KMS-11 (cell line): ENCODE measurements at regions not wholly inside any gene's neighbourhood (a gene's known extent, or its start where the extent isn't known, plus 50 kb on each side); places are given as distances from the start of the nearest gene placed in this dataset.
"Not testable (repeated sequence)": the region's sequence is repeated elsewhere in the genome, so short reads cannot be mapped to it uniquely, and the experiment has no call there.

Experiments used
- H2AFZ ChIP-seq: fragments of 200-600 bp; sonication (generic); 2 replicates; pipeline ENCODE4 v1.6.1; 2016; ENCODE audit warnings: antibody characterized with exemption, mixed run types, low read depth
- H3K27ac ChIP-seq: fragments of 200-600 bp; sonication (generic); 2 replicates; pipeline ENCODE4 v1.6.1; 2016; ENCODE audit warnings: mild to moderate bottlenecking, mixed run types
- H3K27me3 ChIP-seq: fragments of 200-600 bp; sonication (generic); 2 replicates; pipeline ENCODE4 v1.6.1; 2017; ENCODE audit warnings: mild to moderate bottlenecking, low read depth, mixed run types, moderate library complexity; ENCODE audit not compliant: insufficient read depth
- H3K36me3 ChIP-seq: fragments of 200-600 bp; sonication (generic); 2 replicates; pipeline ENCODE4 v1.6.1; 2017; ENCODE audit warnings: mild to moderate bottlenecking, mixed run types; ENCODE audit not compliant: insufficient read depth
- H3K4me1 ChIP-seq: fragments of 200-600 bp; sonication (generic); 2 replicates; pipeline ENCODE4 v1.6.1; 2016; ENCODE audit warnings: mild to moderate bottlenecking, low read depth, mixed run types; ENCODE audit not compliant: poor library complexity, severe bottlenecking
- H3K4me2 ChIP-seq: fragments of 200-600 bp; sonication (generic); 2 replicates; pipeline ENCODE4 v1.7.0; 2016; ENCODE audit warnings: mild to moderate bottlenecking, mixed run types
- H3K4me3 ChIP-seq: fragments of 200-600 bp; sonication (generic); IDR thresholded peaks from 2 replicates; pipeline ENCODE4 v1.6.1; 2017; ENCODE audit warnings: low read depth, low read length, mixed read lengths; ENCODE audit not compliant: insufficient read depth
- H3K79me2 ChIP-seq: fragments of 200-600 bp; sonication (generic); 2 replicates; pipeline ENCODE4 v1.6.1; 2016; ENCODE audit warnings: low read depth, mixed run types; ENCODE audit not compliant: insufficient read depth
- H3K9ac ChIP-seq: fragments of 200-600 bp; sonication (generic); 2 replicates; pipeline ENCODE4 v1.6.1; 2016; ENCODE audit warnings: mild to moderate bottlenecking, mixed run types
- H4K20me1 ChIP-seq: fragments of 200-600 bp; sonication (generic); 2 replicates; pipeline ENCODE4 v1.6.1; 2016; ENCODE audit warnings: mild to moderate bottlenecking, mixed run types; ENCODE audit not compliant: insufficient read depth
- TF ChIP-seq, protein P1 (sequence below): fragments of 200-600 bp; sonication (generic); conservative IDR thresholded peaks from 2 replicates; pipeline ENCODE4 v1.6.1; 2017; ENCODE audit warnings: low read depth, mild to moderate bottlenecking, antibody characterized with exemption, low read length, moderate library complexity, mixed read lengths

DNA sequence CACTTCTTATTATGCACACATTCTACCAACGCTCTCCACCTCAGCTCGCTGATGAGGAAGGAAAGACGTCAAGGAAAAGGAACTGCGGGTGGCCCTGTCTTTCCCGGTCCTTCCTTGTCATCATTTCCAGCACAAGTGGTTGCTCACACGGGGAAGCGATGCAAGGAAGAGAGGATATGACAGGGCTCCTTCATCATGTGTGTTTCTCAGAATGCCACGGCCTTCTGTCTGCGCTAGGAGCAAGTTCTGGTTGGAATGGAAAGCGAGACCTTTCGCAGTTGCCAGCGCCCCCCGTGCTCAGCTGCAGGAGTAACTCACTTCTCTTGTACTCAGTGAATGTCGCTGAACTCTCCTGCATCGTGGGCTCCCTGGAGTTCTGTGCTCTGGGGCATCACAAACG lies 191.8 kb upstream of the GLI2 start:
- H3K79me2 ChIP-seq, result no peaks in the 10 kb centered on the region
- no peak overlapping the region for H2AFZ ChIP-seq
- no peak overlapping the region for H3K9ac ChIP-seq
- H3K4me1 ChIP-seq, result no peaks in the 10 kb centered on the region
- no peak overlapping the region for H3K4me2 ChIP-seq
- no peaks in the 10 kb centered on the region for H4K20me1 ChIP-seq
- no peak overlapping the region for H3K4me3 ChIP-seq
- H3K27me3 ChIP-seq, result no peaks in the 10 kb centered on the region
- no peaks in the 10 kb centered on the region for H3K36me3 ChIP-seq
- no peak overlapping the region for H3K27ac ChIP-seq
- TF ChIP-seq, protein P1, sequence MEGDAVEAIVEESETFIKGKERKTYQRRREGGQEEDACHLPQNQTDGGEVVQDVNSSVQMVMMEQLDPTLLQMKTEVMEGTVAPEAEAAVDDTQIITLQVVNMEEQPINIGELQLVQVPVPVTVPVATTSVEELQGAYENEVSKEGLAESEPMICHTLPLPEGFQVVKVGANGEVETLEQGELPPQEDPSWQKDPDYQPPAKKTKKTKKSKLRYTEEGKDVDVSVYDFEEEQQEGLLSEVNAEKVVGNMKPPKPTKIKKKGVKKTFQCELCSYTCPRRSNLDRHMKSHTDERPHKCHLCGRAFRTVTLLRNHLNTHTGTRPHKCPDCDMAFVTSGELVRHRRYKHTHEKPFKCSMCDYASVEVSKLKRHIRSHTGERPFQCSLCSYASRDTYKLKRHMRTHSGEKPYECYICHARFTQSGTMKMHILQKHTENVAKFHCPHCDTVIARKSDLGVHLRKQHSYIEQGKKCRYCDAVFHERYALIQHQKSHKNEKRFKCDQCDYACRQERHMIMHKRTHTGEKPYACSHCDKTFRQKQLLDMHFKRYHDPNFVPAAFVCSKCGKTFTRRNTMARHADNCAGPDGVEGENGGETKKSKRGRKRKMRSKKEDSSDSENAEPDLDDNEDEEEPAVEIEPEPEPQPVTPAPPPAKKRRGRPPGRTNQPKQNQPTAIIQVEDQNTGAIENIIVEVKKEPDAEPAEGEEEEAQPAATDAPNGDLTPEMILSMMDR, result no peak

DNA sequence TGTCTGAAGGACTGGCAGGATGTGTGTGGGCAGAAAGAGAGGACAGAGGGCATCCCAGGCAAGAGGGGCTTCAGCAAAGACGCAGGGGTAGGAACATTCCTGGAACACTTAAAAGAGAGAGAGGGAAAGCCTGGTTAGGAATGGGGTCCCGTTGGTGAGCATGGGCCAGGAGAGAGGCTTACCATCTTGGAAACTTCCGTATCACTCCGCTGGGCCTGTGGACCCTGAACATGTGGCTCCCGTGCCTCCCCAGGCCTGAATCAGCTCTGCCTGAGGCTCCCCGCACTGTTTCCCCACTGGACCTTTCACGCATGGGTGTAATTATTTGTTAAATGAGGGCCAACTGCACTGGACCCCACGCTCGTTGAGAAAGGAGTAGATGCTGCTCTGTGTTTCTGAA lies 191.1 kb upstream of the GLI2 start:
- H3K4me2 ChIP-seq, result no peak overlapping the region
- no peak overlapping the region for H2AFZ ChIP-seq
- no peaks in the 10 kb centered on the region for H3K27me3 ChIP-seq
- no peak overlapping the region for H3K4me3 ChIP-seq
- no peaks in the 10 kb centered on the region for H3K79me2 ChIP-seq
- TF ChIP-seq, protein P1, result no peak
- H3K9ac ChIP-seq, result no peak overlapping the region
- H3K4me1 ChIP-seq, result no peaks in the 10 kb centered on the region
- H3K36me3 ChIP-seq, result no peaks in the 10 kb centered on the region
- H4K20me1 ChIP-seq, result no peaks in the 10 kb centered on the region
- H3K27ac ChIP-seq, result no peak overlapping the region

DNA sequence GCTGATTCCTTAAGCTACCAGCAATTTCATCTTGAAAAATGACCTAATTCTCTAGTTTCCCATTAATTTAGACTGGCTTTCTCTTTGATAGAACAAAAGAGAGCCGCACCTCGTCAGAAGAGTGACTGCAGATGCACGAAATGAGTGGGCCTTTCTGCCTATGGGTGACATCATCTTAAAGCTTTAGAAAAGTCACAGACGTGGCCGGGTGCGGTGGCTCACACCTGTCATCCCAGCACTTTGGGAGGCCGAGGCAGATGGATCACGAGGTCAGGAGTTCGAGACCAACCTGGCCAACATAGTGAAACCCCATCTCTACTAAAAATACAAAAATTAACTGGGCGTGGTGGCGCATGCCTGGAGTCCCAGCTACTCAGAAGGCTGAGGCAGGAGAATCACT lies 190.7 kb upstream of the GLI2 start:
- not testable (repeated sequence) for H4K20me1 ChIP-seq, H3K79me2 ChIP-seq, H2AFZ ChIP-seq, H3K4me1 ChIP-seq, H3K4me2 ChIP-seq, H3K4me3 ChIP-seq, H3K9ac ChIP-seq, H3K27ac ChIP-seq, H3K27me3 ChIP-seq, H3K36me3 ChIP-seq

DNA sequence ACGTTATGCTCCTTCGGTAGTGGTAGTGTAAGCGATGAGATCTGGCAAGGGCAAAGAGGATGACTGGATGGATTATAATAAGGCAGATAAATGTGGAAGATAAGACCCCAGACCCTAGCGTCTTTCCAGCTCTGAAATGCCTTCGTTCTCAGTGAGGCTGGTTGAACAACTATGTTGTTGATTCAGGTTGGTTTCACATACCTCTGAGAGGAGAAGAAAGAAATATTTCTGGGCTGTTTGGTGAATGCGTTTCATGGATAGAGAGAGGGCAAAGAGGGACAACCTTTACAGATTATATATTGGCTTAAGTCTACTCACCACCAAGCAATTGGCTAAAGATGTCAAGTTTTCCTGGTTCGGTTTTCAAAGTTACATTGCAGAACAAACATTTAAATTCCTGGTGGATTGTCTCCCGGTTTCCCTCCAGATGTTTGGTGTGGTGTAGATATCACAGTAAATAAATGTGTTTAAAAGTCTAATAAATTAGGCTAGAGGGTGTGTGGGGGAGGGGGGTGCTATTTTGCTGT lies 190.1 kb upstream of the GLI2 start:
- no peak overlapping the region for H3K27ac ChIP-seq
- H3K4me2 ChIP-seq, result no peak overlapping the region
- no peak overlapping the region for H3K9ac ChIP-seq
- no peaks in the 10 kb centered on the region for H3K27me3 ChIP-seq
- H3K79me2 ChIP-seq, result no peaks in the 10 kb centered on the region
- no peaks in the 10 kb centered on the region for H3K4me1 ChIP-seq
- no peak overlapping the region for H3K4me3 ChIP-seq
- H2AFZ ChIP-seq, result no peak overlapping the region
- TF ChIP-seq, protein P1, result no peak
- no peaks in the 10 kb centered on the region for H4K20me1 ChIP-seq
- no peaks in the 10 kb centered on the region for H3K36me3 ChIP-seq

DNA sequence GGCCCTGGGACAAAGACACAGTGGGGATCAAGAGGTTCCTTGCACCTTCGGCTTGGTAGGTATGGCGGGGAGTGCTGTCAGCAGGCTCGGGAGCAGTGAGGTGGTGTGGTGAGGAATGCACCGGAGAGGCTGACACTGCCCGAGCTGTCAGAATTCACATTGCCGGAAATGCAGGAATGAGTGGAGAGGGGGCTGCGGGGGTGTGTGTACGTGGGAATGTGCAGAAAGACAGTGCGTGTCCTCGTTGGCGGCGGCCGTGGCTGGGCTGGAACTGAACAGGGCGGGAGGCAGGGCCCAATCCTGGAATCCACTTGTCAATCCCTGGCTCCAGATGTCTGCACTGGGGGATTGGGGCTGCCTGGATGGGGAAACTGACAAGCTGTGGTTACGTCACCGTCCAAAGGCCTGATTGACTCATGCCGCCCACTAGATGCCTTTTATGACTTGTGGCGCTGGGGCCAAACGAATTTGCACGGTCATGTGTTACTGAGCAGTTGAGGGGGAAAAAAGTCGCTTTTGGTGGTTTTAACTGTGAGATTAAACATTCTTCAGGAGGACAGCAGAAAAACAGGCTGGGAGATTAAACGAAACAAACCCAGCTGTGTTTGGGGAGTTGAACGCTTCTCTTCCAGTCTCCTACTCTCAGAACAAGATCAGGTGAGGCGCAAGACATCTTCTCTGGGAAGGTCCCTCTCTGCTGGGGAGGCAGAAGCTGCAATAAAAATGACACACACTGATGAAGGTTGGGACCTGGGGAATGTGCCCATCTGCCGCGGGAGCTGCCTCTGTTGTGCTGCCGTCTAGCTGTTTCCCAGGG lies 189.4 kb upstream of the GLI2 start:
- no peak overlapping the region for H3K27ac ChIP-seq
- TF ChIP-seq, protein P1, result no peak
- H3K79me2 ChIP-seq, result no peaks in the 10 kb centered on the region
- H3K4me2 ChIP-seq, result no peak overlapping the region
- no peaks in the 10 kb centered on the region for H4K20me1 ChIP-seq
- no peaks in the 10 kb centered on the region for H3K36me3 ChIP-seq
- no peak overlapping the region for H3K4me3 ChIP-seq
- H2AFZ ChIP-seq, result no peak overlapping the region
- H3K9ac ChIP-seq, result no peak overlapping the region
- no peaks in the 10 kb centered on the region for H3K4me1 ChIP-seq
- no peaks in the 10 kb centered on the region for H3K27me3 ChIP-seq
